ENCODE measurements at regions not wholly inside any gene's neighbourhood (a gene's known extent, or its start where the extent isn't known, plus 50 kb on each side); places are given as distances from the start of the nearest gene placed in this dataset.

- TF ChIP-seq POLR2A (IDR thresholded peaks at IDR 0.05) (no peak), POLR2AphosphoS5 (IDR thresholded peaks at IDR 0.05) (no peak), CTCF (IDR thresholded peaks at IDR 0.05) (no peak)
- intact Hi-C loops (cut with DNase I; ENCODE audit: low total_unique reads), result no loop called here
- Histone ChIP-seq H3K9me3 (no peaks in the 10 kb centered on the region), H3K27ac (no peak overlapping the region), H3K4me3 (no peak overlapping the region), H3K4me1 (no peaks in the 10 kb centered on the region), H3K27me3 (no peaks in the 10 kb centered on the region), H3K36me3 (no peaks in the 10 kb centered on the region)
- DNase-seq (ENCODE audit: low spot score in 2 of 2), result no peak
These were observed 204.6 kb downstream of the NR2F2 start for GRCh38 chr15:96535148-96535547.

GRCh38 chr15:96538491-96538890 lies 208.0 kb downstream of the NR2F2 start:
- intact Hi-C loops (cut with DNase I; ENCODE audit: low total_unique reads), result no loop called here
- H3K4me3 ChIP-seq, result no peak overlapping the region

GRCh38 chr15:96540283-96540682 lies 209.8 kb downstream of the NR2F2 start:
- TF ChIP-seq POLR2AphosphoS5 (IDR thresholded peaks at IDR 0.05), result no peak
- no peak for TF ChIP-seq POLR2A (IDR thresholded peaks at IDR 0.05)
- no peak for TF ChIP-seq CTCF (IDR thresholded peaks at IDR 0.05)
- no peaks in the 10 kb centered on the region for H3K4me1 ChIP-seq
- no peaks in the 10 kb centered on the region for H3K9me3 ChIP-seq
- no peaks in the 10 kb centered on the region for H3K27me3 ChIP-seq
- no peak overlapping the region for H3K4me3 ChIP-seq
- intact Hi-C loops (cut with DNase I; ENCODE audit: low total_unique reads), result no loop called here
- H3K36me3 ChIP-seq, result no peaks in the 10 kb centered on the region
- DNase-seq (ENCODE audit: low spot score in 2 of 2), result no peak
- H3K27ac ChIP-seq, result no peak overlapping the region

More at GRCh38 chr15:96538491-96538890, 208.0 kb downstream of the NR2F2 start:
- H3K27me3 ChIP-seq, result no peaks in the 10 kb centered on the region
- no peaks in the 10 kb centered on the region for H3K4me1 ChIP-seq
- no peak for DNase-seq (ENCODE audit: low spot score in 2 of 2)
- no peaks in the 10 kb centered on the region for H3K9me3 ChIP-seq
- TF ChIP-seq CTCF (IDR thresholded peaks at IDR 0.05) (no peak), POLR2A (IDR thresholded peaks at IDR 0.05) (no peak), POLR2AphosphoS5 (IDR thresholded peaks at IDR 0.05) (no peak)
- H3K27ac ChIP-seq, result no peak overlapping the region
- H3K36me3 ChIP-seq, result no peaks in the 10 kb centered on the region

- H3K9me3 ChIP-seq, result no peaks in the 10 kb centered on the region
- no peaks in the 10 kb centered on the region for H3K36me3 ChIP-seq
- H3K27me3 ChIP-seq, result no peaks in the 10 kb centered on the region
- H3K4me3 ChIP-seq, result no peak overlapping the region
- TF ChIP-seq POLR2A (IDR thresholded peaks at IDR 0.05) (no peak), POLR2AphosphoS5 (IDR thresholded peaks at IDR 0.05) (no peak), CTCF (IDR thresholded peaks at IDR 0.05) (no peak)
- H3K4me1 ChIP-seq, result no peaks in the 10 kb centered on the region
- intact Hi-C loops (cut with DNase I; ENCODE audit: low total_unique reads), result no loop called here
- H3K27ac ChIP-seq, result no peak overlapping the region
- DNase-seq (ENCODE audit: low spot score in 2 of 2), result no peak
These were observed 211.8 kb downstream of the NR2F2 start for GRCh38 chr15:96542130-96542770.

GRCh38 chr15:96544162-96544756 lies 213.8 kb downstream of the NR2F2 start:
- Histone ChIP-seq H3K36me3 (no peaks in the 10 kb centered on the region), H3K4me3 (no peak overlapping the region), H3K27ac (no peak overlapping the region), H3K27me3 (no peaks in the 10 kb centered on the region), H3K9me3 (no peaks in the 10 kb centered on the region), H3K4me1 (no peaks in the 10 kb centered on the region)
- intact Hi-C loops (cut with DNase I; ENCODE audit: low total_unique reads), result no loop called here
- DNase-seq (ENCODE audit: low spot score in 2 of 2), result no peak
- TF ChIP-seq POLR2AphosphoS5 (IDR thresholded peaks at IDR 0.05) (no peak), CTCF (IDR thresholded peaks at IDR 0.05) (no peak), POLR2A (IDR thresholded peaks at IDR 0.05) (no peak)

All from breast epithelium (tissue), 4 donors.